HG02884 (cell line): ENCODE measurements at regions not wholly inside any gene's neighbourhood (a gene's known extent, or its start where the extent isn't known, plus 50 kb on each side); places are given as distances from the start of the nearest gene placed in this dataset.
"Not testable (repeated sequence)": the region's sequence is repeated elsewhere in the genome, so short reads cannot be mapped to it uniquely, and the experiment has no call there.

Experiments used
- ATAC-seq: cut with Tn5 transposase; IDR thresholded peaks from one replicate; pipeline ENCODE4 v1.9.1; 2021; ENCODE audit warnings: mild to moderate bottlenecking, moderate library complexity; ENCODE audit not compliant: unreplicated experiment

DNA sequence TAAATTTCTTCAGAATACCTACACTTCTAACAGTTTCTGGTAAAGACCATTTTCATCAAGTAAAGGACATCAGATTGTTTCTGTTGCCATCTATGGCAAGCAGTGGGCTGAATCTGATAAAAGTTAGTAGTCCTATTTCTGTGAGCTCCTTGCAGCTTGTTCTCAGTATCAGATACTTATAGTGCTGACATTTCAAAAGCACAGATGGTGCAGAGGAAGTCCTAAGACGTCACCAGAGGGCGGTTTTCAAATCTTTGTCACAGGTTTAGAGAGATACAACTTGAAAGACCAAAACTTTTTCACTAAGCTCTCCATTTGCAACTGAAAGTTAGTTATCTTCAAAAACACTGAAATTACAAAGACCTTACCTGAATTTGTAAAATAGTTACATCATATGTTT lies 719.8 kb downstream of the SLITRK1 start:
- ATAC-seq = no peak

DNA sequence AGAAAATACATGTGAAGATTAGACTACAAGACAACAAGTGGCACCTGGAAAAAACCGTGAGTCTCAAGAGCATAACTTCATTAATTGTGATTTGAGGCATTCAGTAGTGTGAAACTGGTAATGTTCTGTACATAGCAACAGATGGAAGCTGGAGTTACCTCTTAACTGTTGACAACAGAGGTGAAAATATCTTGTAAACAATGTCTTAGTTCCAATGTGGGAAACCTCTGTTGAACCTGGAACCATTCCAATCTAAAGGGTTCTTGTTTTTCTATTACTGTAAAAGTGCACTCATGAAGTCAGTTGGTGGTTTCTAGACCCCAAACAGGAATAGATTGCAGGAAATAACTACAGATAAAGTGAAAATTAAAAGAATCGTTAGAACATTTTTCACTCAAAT lies 728.4 kb downstream of the SLITRK1 start:
- ATAC-seq = no peak

DNA sequence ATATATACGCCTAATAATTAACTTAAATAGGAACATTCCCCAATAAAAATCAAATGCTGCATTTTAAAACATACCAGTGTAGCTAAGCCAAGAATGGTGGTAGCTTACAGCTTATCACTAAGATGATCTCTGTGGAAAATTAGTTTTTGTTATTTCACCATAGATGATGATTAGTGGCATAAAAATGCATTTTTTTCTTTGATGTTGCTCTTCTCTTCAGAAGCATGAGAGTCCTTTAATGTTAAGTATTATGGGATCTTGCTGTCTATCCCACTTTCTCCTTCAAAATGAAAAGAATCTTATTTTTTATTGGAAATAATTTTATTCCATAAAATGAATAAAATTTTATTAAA lies 731.0 kb downstream of the SLITRK1 start:
- ATAC-seq = no peak

DNA sequence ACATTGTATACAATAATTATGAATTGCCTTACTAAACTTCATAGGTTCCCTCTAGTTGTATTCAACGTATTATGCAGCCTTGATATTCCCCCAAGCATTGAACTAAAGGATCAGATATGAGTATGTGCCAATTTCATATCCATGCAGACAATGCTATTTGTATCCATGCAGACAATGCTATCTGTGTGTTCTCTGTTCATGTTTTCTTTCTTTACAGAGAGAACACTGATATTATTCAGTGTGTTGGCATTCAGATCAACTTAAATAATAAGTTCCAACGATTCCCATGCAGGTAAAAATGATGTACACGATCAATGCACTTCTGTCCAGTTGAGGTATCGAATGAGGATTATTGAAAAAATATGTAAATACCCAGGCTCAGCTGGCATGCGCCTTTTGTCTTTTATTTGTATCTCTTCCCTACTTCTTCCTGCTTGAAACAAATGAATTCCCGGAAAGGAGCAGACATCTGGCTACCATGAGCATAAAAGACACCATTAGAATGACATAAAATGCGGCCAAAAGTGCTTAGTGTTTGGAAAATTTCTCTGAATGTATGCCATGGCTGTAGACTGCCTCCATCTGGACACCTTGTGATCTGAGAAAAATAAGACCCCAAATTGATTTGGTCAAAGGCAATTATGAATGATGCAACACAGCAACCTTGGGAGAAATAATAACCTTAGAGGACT lies 731.5 kb downstream of the SLITRK1 start:
- ATAC-seq = no peak

DNA sequence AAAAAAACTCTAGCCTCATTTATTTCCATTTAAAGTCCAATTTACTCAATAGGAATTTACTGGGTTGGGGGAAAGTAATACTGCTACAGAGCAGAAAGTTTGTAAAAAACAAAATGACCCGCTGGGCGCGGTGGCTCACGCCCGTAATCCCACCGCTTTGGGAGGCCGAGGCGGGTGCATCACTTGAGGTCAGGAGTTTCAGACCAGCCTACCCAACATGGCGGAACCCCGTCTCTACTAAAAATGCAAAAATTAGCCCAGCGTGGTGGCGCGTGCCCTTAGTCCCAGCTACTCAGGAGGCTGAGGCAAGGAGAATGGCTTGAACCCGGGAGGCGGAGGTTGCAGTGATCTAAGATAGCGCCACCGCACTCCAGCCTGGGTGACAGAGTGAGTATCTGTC lies 745.6 kb downstream of the SLITRK1 start:
- ATAC-seq = no peak

DNA sequence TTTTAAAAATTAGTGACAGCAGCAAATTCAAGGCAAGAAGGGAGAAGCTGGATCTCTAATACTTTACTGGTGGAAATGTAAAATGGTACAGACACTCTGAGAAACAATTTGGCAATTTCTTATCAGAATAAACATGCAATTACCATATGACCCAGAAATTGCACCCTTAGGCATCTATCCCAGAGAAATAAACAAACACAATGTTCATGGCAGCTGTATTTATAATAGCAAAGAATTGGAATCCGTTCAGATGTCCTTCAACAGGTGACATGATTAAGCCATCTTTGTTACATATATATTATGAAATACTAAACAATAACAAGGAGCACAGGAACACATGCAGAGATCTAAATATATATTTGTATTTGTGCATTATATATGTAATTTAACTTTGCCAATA lies 756.5 kb downstream of the SLITRK1 start:
- no peak for ATAC-seq

DNA sequence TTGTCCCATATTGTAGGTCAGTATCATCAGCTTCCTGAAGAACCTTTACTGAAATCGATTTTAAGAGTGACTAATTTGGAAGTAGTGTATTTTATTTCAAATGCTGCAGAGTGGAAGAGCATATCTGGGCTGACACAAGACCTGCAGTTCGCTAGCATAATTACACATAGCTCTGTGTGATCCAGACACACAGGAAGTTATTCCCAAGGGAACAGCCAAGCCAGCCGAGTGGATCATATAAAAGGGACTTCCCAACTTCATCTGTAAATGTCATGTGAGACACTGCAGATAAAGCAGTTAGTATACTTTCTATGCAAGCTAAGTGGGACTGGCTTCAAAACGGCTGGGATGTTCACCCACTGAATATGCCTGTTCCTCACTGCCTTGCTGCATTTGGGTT lies 760.4 kb downstream of the SLITRK1 start:
- ATAC-seq = no peak

DNA sequence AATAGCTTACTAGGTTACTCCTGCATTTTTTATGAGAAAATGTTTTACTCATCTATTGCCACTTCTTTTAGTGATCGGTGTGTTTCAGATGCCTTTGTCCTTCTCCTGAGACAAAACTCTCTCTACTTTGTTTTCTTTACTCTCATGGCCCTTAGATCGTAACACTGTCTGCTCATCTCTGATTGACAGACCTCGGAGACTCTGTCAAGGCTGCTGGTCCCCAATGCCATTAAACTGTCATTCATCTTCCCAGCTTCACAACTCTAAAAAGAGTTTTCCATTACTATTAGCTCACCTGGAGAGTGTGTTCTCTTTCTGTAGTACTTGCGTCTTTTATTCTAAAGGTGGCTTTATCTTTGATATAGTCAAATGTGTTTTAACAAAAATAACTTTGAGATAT lies 765.2 kb downstream of the SLITRK1 start:
- no peak for ATAC-seq

DNA sequence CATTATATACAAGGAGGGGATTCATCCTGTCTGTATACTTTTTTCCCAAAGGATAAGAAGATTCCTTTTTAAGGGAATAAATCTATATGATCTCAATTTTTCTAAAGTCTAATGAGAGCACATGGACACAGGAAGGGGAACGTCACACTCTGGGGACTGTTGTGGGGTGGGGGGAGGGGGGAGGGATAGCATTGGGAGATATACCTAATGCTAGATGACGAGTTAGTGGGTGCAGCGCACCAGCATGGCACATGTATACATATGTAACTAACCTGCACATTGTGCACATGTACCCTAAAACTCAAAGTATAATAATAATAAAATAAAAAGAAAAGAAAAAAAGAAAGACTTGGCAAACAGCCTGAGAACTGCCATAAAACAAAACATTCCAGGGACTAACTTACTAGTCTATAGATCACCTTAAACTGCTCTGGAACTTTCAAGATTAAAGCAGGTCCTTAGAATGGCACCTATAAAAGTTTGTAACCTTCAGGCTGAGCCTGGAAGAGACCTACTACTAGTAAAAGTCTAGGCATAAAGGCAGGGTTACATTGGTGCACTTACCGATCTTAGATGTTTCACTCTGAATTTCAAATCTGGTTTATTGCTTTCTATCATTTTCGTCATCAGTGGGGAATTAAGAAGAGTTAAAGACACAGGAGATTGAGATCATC lies 780.6 kb downstream of the SLITRK1 start:
- ATAC-seq = not testable (repeated sequence)

DNA sequence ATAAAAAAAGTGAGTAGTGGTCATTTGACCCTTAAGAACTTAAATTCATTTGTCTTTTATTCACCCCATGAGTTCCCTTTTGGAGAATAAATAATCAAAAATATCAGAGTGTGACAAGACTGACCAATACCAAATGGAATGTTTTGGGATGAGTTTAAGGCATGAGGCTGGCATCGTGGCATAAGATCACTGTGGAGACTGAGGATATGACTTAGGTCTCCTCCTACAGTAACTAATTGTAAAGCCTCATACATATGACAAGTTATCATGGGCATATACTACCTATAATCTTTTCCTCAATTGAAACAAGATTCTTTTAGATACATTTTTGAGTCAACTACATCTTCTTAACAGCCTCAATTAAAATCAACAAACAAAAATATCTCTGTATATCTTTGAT lies 782.0 kb downstream of the SLITRK1 start:
- no peak for ATAC-seq

DNA sequence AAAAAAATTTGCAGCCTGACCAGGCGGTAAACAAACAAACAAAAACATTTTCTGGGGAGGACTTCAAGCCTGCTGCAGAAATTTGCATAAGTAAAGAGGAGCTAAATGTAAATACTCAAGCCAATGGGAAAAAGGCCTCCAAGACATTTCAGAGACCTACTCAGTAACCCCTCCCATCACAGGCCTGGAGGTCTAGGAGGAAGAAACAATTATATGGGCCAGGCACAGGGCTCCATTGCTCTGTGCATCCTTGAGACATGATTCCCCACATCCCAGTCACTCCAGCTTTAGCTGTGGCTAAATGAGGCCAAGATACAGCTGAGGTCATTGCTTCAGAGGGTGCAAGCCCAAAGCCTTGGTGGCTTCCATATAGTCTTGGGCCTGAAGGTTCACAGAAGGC lies 793.4 kb downstream of the SLITRK1 start:
- no peak for ATAC-seq

DNA sequence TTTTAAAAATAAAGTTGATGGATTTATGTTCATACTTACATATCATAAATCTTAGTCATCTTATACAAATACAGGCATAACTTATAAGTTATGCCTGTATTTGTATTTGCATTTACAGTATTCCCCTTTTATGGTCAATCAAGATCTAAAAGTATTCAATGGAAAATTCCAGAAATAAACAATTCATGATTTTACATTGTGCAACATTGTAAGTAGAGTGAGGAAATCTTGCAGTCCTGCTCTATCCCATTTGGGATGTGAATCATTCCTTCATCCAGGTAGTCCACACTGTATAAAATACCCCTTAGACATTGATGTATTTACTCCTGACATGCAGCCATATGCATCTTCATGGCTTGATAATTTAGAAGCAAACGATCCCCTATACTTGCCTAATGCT lies 795.3 kb downstream of the SLITRK1 start:
- no peak for ATAC-seq

DNA sequence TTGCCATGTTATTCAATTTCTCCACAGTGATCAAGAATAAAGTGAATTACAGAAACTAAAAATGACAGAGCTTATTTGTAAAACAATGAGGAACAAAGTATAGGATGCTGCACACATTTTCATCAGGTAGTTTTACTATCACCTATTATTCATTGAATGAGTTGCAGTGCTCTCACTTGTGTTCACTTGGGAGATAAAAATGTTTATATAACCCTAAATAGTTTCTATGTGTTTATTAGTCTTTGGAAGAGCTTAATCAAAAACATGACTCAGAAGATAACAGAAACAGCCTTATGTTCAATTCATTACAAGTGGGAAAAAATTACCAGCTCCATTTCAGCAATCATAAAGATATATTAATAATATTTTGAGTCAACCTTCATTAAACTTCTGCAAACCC lies 796.2 kb downstream of the SLITRK1 start:
- ATAC-seq = no peak

DNA sequence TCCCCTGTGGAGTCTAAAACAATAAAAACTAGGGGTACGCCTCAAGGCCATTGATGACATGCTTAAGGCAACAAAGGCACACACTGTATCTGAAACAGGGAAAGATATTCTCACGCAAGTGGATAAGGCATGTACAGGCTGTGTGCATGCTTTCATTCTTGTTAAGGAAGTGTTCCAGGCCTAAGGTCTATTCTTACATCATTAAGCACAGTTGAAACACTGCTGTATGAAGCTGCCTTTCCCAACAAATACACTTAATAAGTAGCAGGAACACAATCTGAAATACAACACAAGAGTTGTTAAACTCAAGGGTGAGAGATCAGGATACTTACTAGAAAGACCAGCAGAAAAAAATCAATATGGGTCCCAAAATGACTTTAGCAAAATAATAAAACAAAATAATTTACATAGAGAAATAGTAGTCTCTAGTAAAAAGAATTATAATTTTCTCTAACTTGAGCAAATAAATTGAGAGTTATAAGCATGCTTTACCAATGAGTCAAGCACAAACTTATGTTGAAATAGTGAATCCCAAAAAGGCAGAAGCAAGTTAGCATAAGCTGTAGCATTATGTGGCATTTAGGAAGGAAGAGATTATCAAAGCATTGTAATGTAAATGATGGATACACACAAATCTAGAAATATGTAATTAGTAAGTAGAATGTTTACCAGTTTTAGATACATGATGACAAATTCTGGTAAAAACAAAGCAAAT lies 796.9 kb downstream of the SLITRK1 start:
- ATAC-seq = no peak

DNA sequence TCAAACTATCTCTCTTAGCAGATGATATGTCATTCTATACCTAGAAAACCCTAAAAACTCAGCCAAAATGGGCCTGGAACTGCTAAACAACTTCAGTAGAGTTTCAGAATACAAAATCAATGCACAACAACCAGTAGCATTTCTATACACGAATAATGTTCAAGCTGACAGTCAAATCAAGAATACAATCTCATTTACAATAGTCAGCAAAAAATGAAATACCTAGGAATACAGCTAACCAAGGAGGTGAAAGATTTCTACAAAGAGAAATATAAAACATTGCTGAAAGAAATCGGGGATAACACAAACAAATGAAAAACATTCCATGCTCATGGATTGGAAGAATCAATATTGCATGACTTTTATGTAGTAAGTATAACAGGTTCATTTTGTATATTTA lies 804.8 kb downstream of the SLITRK1 start:
- ATAC-seq = no peak

DNA sequence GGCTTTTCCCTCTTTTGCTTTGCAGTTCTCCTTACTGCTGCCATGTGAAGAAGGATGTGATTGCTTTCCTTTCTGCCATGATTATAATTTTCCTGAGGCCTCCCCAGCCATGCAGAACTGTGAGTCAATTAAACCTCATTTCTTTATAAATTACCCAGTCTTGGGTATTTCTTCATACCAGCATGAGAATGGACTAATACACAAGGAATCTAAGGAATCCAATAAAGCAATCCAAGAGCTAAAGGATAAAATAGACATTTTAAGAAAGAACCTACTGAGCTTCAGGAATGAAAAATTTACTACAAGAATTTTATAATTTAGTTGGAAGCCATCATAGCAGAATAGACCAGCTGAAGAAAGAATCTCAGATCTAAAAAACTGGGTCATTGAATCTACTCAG lies 808.3 kb downstream of the SLITRK1 start:
- not testable (repeated sequence) for ATAC-seq

DNA sequence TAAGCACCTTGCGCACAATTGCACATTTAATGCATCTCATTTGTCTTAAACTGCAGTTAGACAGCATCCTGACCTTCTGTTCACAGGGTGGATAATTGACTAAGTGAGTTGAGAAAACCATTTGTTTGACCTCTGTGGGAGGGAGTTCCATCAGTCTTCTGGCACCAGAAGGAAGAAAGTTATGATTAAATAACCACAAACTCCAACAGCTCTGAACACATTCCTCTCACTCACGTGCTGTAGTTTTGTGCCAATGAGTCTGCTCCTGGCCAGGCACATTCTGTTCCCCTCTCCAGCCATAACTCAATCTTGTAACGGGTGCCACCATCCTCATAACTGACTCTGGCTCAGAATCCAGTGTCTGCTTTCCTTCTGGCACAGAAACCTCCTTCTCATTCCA lies 817.2 kb downstream of the SLITRK1 start:
- no peak for ATAC-seq

DNA sequence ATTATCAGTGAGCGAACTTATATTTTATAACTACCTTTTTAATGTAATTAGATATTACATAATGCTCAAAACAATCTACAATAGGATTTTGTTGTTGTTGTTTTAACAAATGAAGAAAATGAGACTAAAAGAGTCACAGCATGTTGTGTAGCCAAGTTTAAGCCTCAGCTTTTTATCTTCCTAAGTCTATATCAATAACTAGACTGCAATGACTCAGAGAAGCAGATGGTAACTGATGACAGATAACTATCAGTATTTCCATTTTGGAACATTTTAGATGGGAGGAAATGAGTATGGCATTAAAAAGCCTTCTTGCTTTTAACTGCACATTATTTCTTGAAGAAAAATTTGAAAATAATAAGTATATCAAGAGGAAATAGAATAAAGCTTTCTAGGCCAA lies 825.2 kb downstream of the SLITRK1 start:
- no peak for ATAC-seq

DNA sequence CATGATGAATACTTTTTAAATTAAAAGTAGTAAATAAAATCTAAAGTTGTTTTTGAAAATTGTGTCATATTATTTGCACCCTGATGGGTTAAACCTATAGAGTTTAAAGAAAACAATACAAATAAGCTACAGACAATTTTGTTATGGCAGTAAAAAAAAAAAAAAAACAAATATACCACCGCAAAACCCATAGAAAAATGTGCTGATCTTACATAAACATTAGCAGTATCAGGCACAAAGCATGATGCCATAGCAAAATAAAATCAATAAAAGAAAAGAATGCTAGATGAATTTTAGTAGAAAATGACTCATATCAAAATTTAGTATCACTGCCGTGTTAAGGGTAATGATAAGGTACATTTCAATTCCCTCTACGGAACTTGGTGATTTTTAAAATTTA lies 826.0 kb downstream of the SLITRK1 start:
- ATAC-seq = no peak

DNA sequence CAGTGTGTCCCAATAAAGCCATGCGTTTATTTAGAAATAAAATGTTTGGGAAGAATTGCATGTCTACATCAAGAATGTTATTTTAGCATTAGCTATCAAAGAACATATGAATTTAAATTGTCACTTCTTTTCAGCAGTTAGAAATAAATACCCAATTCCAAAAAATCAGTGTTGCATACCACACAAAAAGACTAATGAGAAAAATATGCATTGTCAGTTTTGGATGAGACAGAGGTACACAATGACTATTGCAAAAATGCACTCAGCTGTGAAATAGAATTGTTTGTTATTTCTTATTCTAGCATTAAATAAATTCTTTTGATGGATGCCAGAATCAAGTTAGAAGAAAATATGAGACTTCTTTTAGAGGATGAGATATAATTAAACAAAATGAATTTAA lies 833.9 kb downstream of the SLITRK1 start:
- ATAC-seq = no peak

DNA sequence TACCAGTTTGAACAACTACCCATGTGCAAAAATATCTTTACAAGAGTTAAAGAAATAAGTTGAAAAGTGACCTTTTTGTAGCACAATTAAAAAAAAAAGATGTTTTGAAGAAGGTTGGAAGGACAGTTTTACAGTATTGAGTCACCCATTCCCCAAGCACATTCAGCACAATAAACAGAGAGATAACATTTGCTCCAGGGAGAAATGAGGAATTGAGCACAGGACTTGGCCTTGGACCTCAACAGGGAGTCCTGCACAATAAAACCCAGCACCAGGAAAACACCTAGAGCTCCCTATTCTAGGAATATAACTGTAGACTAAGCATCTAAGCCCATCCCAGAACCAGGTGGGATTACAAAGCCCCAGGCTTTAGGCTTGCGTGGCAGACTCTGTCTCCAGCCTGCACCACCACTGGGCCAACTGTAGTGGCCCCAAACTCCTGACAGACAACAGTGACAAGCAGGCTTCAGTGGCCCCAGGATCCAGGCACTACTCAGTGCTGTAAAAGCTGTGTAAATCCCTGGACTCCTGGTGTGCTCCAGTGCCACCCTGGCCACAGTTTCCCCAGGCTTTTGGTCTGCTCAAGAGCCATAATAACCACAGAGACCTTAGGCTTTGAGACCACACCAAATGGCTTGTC lies 857.2 kb downstream of the SLITRK1 start:
- ATAC-seq = no peak

DNA sequence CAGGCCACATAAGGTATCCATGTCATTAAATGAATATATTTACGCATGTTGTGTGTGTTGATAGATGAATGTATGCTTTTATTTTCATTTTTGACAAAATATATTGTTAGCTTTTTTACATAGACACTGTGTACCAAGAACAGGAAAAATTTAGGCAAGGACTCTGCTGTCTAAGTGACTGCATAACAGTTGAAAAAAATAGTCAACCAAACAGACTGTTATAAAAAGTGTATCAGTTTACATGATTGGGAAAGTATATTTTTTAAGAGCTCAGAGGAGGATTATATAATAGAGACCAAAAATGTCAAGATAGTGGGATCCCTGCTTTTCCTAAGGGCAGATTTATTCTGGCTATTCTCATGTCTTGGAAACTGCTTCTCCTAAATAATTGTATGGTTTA lies 858.0 kb downstream of the SLITRK1 start:
- no peak for ATAC-seq
